ENCODE measurements at regions not wholly inside any gene's neighbourhood (a gene's known extent, or its start where the extent isn't known, plus 50 kb on each side); places are given as distances from the start of the nearest gene placed in this dataset.

- TF ChIP-seq, protein P1, sequence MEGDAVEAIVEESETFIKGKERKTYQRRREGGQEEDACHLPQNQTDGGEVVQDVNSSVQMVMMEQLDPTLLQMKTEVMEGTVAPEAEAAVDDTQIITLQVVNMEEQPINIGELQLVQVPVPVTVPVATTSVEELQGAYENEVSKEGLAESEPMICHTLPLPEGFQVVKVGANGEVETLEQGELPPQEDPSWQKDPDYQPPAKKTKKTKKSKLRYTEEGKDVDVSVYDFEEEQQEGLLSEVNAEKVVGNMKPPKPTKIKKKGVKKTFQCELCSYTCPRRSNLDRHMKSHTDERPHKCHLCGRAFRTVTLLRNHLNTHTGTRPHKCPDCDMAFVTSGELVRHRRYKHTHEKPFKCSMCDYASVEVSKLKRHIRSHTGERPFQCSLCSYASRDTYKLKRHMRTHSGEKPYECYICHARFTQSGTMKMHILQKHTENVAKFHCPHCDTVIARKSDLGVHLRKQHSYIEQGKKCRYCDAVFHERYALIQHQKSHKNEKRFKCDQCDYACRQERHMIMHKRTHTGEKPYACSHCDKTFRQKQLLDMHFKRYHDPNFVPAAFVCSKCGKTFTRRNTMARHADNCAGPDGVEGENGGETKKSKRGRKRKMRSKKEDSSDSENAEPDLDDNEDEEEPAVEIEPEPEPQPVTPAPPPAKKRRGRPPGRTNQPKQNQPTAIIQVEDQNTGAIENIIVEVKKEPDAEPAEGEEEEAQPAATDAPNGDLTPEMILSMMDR (conservative IDR thresholded peaks at IDR 0.05 in 1 of 2, IDR thresholded peaks at IDR 0.05 in 1 of 2; ENCODE audit: low read depth in 1 of 2, low read length in 2 of 2), result no peak
- TF ChIP-seq EZH2 (IDR thresholded peaks at IDR 0.05; ENCODE audit: low read length, missing control alignments), result no peak
Observed at GRCh38 chr2:62313449-62314227, 117.7 kb downstream of the B3GNT2 start.

All from fibroblast of lung (primary cell).